OCI-LY1 (cell line): ENCODE measurements at regions not wholly inside any gene's neighbourhood (a gene's known extent, or its start where the extent isn't known, plus 50 kb on each side); places are given as distances from the start of the nearest gene placed in this dataset.

ENCODE experiments used
- CTCF ChIP-seq: fragments of 200-600 bp; sonication (generic), shearing (Covaris generic); IDR thresholded peaks from 2 replicates; pipeline ENCODE4 v1.5.1; 2017; ENCODE audit warnings: mild to moderate bottlenecking, antibody characterized with exemption, low read length, moderate library complexity, mixed read lengths
- EZH2 ChIP-seq: fragments of 200-600 bp; sonication (generic), shearing (Covaris generic); IDR thresholded peaks from 2 replicates; pipeline ENCODE4 v1.8.0; 2017; ENCODE audit warnings: borderline replicate concordance, mixed run types, mild to moderate bottlenecking, antibody characterized with exemption, low read length, moderate library complexity, mixed read lengths

DNA sequence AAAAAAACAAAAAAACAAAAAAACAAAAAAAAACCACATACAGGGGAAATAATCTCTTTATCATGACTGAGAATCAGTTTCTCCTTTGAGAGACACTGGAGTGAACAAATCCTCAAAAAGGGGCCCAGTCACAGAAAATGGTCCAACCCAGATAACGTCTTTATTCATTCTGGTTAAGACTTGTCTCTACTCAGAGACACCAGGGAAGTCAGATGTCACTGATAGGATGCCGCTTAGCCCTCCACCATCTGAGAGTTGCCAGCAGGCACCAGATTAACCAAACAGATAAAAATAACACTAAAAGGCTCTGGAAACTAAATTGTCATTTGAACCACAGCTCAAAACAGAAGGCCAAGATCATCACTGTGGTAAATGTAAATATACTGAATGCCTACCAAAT, 1163.4 kb upstream of the ATXN8OS start:
- TF ChIP-seq EZH2 = no peak
- TF ChIP-seq CTCF = no peak
